H1 (cell line): ENCODE measurements at regions not wholly inside any gene's neighbourhood (a gene's known extent, or its start where the extent isn't known, plus 50 kb on each side); places are given as distances from the start of the nearest gene placed in this dataset.

Source experiments
- BCL11A ChIP-seq, 2 experiments: IDR thresholded peaks; one replicate each; pipeline ENCODE4 v1.6.1; 2011; ENCODE audit warnings: low read depth in 2 of 2, low read length in 2 of 2, mild to moderate bottlenecking in 2 of 2
- BRCA1 ChIP-seq: IDR thresholded peaks from 2 replicates; pipeline ENCODE4 v1.6.1; 2012; ENCODE audit warnings: low read depth, low read length, improper control_type of control experiment
- HDAC2 ChIP-seq, 2 experiments: fragments of 300-600 bp in 1 of 2; sonication (generic) in 1 of 2; IDR thresholded peaks; 2 replicates each; pipeline ENCODE4 v1.6.1; 2011 to 2012; ENCODE audit warnings: low read depth in 2 of 2, low read length in 2 of 2, mild to moderate bottlenecking in 2 of 2, moderate library complexity in 2 of 2, borderline replicate concordance in 1 of 2, inconsistent platforms in 1 of 2
- KDM1A ChIP-seq: fragments of 200-600, 300-600 bp; sonication (generic); IDR thresholded peaks from 2 replicates; pipeline ENCODE4 v1.7.1; 2016; ENCODE audit warnings: mild to moderate bottlenecking, low read length, borderline replicate concordance
- MAFK ChIP-seq: IDR thresholded peaks from 2 replicates; pipeline ENCODE4 v1.6.1; 2012; ENCODE audit warnings: low read depth, mild to moderate bottlenecking, improper control_type of control experiment, low read length
- NRF1 ChIP-seq: IDR thresholded peaks from 2 replicates; pipeline ENCODE4 v1.6.1; 2011; ENCODE audit warnings: mild to moderate bottlenecking, low read depth, low read length, improper control_type of control experiment
- PHF8 ChIP-seq: fragments of 200-600 bp; sonication (generic); conservative IDR thresholded peaks from 2 replicates; pipeline ENCODE4 v1.7.1; 2012; ENCODE audit warnings: low read depth, mild to moderate bottlenecking, inconsistent platforms, low read length, moderate library complexity
- SAP30 ChIP-seq: fragments of 300-600 bp; sonication (generic); IDR thresholded peaks from 2 replicates; pipeline ENCODE4 v1.7.1; 2012; ENCODE audit warnings: low read length, moderate library complexity, mild to moderate bottlenecking, inconsistent platforms; ENCODE audit not compliant: insufficient read depth, insufficient replicate concordance
- SIN3A ChIP-seq, 2 experiments: IDR thresholded peaks in 1 of 2; conservative IDR thresholded peaks in 1 of 2; 2 replicates each; pipeline ENCODE4 v1.6.1; 2011 to 2012; ENCODE audit warnings: low read length in 2 of 2, improper control_type of control experiment in 1 of 2, low read depth in 1 of 2, mild to moderate bottlenecking in 1 of 2
- SIRT6 ChIP-seq: IDR thresholded peaks from one replicate; pipeline ENCODE4 v1.7.1; 2012; ENCODE audit warnings: low read length, inconsistent platforms
- SP1 ChIP-seq: IDR thresholded peaks from 2 replicates; pipeline ENCODE4 v1.6.1; 2011; ENCODE audit warnings: low read depth, low read length
- TAF7 ChIP-seq: optimal IDR thresholded peaks from 2 replicates; pipeline ENCODE3; 2011; ENCODE audit warnings: low read depth, mild to moderate bottlenecking, inconsistent platforms, low read length, moderate library complexity, borderline replicate concordance
- TF ChIP-seq, protein P1 (sequence below): IDR thresholded peaks from 2 replicates; pipeline ENCODE4 v1.6.1; 2011; ENCODE audit warnings: low read length, improper control_type of control experiment
- TF ChIP-seq, protein P2 (sequence below): IDR thresholded peaks from 2 replicates; pipeline ENCODE4 v1.6.1; 2012; ENCODE audit warnings: inconsistent platforms

DNA sequence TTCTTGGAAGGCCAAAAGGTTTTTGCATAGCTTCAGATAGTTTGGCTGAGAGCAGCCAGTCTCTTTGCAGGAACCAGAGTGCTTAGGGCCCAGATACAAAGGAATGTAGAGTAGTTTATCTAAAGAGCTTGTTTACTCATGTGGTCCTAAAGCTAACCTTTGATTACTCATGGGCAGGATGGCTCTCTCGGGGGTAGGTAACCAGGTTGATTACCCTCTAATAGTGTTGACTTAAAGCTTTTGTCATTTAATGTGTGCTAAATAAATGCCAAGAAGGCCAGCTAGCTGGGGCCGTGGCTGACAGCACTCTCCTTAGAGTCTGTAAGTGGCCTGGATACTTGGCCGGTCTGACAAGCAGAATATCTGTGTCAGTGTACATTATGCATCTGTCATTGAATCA is 69.7 kb upstream of the MAGEB16 start (continued):
- TF ChIP-seq, protein P1, sequence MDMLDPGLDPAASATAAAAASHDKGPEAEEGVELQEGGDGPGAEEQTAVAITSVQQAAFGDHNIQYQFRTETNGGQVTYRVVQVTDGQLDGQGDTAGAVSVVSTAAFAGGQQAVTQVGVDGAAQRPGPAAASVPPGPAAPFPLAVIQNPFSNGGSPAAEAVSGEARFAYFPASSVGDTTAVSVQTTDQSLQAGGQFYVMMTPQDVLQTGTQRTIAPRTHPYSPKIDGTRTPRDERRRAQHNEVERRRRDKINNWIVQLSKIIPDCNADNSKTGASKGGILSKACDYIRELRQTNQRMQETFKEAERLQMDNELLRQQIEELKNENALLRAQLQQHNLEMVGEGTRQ: no peak
- TF ChIP-seq TAF7 (no peak), KDM1A (no peak), MAFK (no peak), BCL11A (IDR thresholded peaks at IDR 0.05; ENCODE audit: low read depth in 2 of 2, low read length in 2 of 2) (no peak), SAP30 (no peak), PHF8 (no peak), NRF1 (no peak), SIN3A (conservative IDR thresholded peaks at IDR 0.05 in 1 of 2, IDR thresholded peaks at IDR 0.05 in 1 of 2; ENCODE audit: low read depth in 1 of 2, low read length in 2 of 2) (no peak), BRCA1 (no peak; the same call in 1 of the 2 replicates), SP1 (no peak), HDAC2 (IDR thresholded peaks at IDR 0.05; ENCODE audit: borderline replicate concordance in 1 of 2, low read depth in 2 of 2, low read length in 2 of 2) (no peak), SIRT6 (no peak)
- TF ChIP-seq, protein P2, sequence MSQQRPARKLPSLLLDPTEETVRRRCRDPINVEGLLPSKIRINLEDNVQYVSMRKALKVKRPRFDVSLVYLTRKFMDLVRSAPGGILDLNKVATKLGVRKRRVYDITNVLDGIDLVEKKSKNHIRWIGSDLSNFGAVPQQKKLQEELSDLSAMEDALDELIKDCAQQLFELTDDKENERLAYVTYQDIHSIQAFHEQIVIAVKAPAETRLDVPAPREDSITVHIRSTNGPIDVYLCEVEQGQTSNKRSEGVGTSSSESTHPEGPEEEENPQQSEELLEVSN: no peak
